GM12872 (cell line): ENCODE measurements at regions not wholly inside any gene's neighbourhood (a gene's known extent, or its start where the extent isn't known, plus 50 kb on each side); places are given as distances from the start of the nearest gene placed in this dataset.

ENCODE experiments used
- TF ChIP-seq, protein P1 (sequence below): IDR thresholded peaks from 3 replicates; pipeline ENCODE4 v1.5.1; 2011; ENCODE audit warnings: low read depth, mild to moderate bottlenecking, low read length, moderate library complexity; ENCODE audit not compliant: insufficient read depth

DNA sequence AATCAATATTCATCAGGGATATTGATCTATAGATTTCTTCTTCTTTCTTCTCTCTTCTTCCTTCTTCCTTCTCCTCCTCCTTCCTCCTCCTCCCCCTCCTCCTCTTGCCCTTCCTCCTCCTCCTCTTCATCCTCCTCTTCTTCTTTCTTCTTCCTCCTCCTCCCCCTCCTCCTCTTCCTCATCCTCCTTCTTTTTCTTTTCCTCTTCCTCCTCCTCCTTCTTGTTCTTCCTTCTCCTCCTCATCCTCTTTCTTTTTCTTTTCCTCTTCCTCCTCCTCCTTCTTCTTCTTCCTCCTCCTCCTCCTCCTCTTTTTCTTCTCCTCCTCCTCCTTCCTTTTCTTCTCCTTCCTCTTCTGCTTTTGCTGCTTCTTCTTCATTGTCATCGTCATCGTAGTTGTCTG lies 52.4 kb upstream of the SERINC1 start:
- TF ChIP-seq, protein P1, sequence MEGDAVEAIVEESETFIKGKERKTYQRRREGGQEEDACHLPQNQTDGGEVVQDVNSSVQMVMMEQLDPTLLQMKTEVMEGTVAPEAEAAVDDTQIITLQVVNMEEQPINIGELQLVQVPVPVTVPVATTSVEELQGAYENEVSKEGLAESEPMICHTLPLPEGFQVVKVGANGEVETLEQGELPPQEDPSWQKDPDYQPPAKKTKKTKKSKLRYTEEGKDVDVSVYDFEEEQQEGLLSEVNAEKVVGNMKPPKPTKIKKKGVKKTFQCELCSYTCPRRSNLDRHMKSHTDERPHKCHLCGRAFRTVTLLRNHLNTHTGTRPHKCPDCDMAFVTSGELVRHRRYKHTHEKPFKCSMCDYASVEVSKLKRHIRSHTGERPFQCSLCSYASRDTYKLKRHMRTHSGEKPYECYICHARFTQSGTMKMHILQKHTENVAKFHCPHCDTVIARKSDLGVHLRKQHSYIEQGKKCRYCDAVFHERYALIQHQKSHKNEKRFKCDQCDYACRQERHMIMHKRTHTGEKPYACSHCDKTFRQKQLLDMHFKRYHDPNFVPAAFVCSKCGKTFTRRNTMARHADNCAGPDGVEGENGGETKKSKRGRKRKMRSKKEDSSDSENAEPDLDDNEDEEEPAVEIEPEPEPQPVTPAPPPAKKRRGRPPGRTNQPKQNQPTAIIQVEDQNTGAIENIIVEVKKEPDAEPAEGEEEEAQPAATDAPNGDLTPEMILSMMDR: no peak

DNA sequence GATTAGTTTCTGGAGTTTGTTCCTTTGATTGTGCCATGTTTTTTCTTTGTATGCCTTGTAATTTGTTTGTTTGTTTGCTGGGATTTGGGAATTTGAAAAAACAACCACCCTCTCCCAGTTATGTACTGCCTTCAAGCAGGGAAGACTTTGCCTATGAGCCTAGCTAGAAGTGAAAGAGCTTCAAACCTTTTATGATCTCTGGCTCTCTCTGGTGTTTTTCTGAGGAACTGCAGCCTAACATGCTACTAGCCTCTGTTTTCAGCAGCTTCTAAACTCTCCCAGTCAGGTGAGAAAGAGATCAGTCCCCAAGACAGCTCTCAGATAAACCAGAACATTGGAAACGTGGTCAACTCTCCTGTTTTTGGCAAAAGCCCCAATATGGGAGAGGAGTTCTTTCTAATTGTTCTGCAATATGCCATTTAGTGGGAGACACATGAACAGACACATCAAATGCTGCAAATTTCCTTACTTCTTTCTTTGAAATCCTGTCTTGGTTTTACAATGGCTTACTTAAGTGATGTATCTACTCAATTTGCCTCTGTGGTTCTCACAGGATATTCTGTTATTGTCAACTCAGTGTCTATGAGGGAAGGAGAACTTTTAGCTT lies 58.9 kb upstream of the SERINC1 start:
- TF ChIP-seq, protein P1: peak; percentile 91

DNA sequence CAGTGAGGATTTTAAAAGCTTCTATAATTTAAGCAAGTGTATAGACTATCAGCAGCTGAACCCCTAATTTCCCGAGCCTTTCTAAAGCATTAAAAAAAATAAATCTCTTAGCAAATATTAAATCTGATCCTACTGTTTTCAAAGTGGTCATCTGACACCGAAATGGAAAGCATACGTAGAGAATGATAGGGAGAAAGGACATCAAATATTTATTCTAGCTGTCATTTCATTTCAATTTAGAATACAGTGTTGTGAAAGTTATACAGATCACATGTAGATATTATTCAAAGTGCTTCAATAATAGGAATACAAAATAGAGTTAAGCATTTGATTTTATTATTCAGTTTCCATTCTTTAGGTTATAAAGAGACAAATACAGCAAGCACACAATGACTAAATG lies 61.9 kb upstream of the PKIB start:
- TF ChIP-seq, protein P1: no peak

DNA sequence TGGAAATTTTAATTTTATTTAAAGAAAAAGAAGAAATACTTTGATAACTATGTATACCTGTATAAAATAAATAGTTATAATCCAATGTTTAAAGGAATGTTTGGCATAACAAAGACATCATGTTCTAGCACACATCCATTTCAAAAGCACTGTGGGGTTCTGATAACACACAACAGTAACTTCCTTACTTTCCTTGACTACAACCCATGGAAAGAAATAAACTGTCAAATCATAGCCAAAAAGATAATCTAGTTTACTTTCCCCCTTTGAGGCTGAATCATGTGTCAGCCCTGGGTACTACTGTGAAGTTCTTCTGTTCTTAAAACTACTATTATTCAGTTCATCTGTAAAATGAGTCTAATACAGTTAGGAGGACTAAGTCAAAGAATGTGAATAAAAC lies 61.4 kb upstream of the PKIB start:
- TF ChIP-seq, protein P1: no peak

DNA sequence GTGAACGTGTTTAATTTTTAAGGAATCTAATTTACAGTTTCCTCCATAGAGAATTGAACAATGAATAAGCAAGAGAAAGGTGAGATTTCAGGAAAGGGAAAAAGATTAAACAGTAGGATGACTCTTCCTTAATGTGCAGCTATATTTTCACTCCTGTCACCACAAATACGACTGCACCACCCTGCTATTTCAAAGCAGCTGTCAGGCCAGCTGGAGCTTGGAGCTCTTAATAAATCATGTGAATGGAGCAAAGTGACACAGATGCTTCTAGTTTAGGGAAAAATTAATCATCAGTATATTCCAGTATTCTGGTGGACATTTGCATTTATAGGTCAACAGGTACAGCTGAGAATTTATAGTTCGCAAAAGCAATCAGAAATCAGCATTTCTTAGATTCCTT lies 56.5 kb upstream of the PKIB start:
- TF ChIP-seq, protein P1: no peak

DNA sequence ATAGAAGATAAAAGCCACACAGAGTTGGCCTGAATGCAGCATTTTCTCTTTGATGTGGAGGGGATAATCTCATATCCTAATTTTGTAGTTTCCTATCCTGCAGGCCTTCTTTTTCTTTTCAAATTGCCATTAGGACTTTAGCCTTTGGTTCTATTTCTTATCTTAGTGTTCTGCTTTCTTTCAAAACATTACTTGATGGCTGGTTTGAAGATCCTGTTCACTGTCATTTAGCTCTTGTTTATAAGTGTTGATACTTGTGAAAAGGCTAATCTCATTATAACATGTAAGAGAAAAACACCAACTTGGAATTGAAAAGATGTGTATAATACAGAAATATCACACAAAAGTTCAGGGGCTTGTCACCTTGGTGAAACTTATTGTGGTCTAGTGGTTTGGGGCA lies 54.6 kb upstream of the PKIB start:
- TF ChIP-seq, protein P1: no peak

DNA sequence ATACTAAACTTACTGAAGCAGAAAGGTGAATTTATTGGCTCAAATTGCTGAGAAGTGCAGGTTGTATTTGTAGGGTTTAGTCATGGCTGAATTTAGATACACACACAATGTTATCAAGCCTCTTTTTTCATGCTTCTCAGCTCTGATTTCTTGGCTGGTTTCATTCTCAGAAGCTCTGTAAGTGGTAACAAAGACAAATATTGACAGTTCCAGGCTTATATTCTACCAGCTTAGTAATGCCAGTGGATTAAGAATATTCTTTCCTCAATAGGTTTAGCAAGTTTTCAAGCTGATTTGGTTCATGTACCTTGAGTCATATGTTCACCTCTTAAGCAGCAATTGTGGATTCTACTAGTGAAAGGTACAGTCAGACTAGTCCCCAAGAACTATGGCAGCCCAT lies 52.1 kb upstream of the PKIB start:
- TF ChIP-seq, protein P1: no peak
